ENCODE measurements at regions not wholly inside any gene's neighbourhood (a gene's known extent, or its start where the extent isn't known, plus 50 kb on each side); places are given as distances from the start of the nearest gene placed in this dataset.

- no peak for FAIRE-seq
Measured at GRCh38 chr20:24891546-24892393, 57.3 kb upstream of the CST7 start.

DNA sequence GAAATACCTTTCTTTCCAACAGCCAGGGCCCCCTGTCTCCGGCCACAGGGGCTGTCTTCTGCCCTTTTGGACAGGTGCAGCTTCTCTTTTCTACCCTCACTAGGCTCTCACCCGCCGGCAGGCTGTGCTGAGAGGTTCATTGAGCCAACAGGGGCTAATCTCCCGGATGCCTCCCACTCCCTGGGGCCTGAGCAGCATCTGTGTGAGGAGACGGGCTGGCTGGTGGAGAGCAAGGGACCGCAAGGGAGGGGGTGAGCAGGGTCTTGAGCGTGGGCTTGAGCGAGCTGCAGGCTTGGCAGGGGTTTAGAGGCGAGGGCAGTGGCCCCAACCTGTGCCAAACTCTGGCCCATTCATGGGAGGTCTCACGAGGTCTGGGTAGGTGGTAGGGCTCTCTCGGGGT is 56.5 kb upstream of the CST7 start:
- TF ChIP-seq, protein P1, sequence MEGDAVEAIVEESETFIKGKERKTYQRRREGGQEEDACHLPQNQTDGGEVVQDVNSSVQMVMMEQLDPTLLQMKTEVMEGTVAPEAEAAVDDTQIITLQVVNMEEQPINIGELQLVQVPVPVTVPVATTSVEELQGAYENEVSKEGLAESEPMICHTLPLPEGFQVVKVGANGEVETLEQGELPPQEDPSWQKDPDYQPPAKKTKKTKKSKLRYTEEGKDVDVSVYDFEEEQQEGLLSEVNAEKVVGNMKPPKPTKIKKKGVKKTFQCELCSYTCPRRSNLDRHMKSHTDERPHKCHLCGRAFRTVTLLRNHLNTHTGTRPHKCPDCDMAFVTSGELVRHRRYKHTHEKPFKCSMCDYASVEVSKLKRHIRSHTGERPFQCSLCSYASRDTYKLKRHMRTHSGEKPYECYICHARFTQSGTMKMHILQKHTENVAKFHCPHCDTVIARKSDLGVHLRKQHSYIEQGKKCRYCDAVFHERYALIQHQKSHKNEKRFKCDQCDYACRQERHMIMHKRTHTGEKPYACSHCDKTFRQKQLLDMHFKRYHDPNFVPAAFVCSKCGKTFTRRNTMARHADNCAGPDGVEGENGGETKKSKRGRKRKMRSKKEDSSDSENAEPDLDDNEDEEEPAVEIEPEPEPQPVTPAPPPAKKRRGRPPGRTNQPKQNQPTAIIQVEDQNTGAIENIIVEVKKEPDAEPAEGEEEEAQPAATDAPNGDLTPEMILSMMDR (IDR thresholded peaks at IDR 0.05; ENCODE audit: insufficient read depth, missing control alignments) = no peak
- FAIRE-seq (no peak), DNase-seq (ENCODE audit: insufficient read length, low spot score) (no peak)

More at GRCh38 chr20:24891546-24892393, 57.3 kb upstream of the CST7 start:
- DNase-seq (ENCODE audit: insufficient read length, low spot score) = peak; percentile 71
- TF ChIP-seq, protein P1 (IDR thresholded peaks at IDR 0.05; ENCODE audit: insufficient read depth, missing control alignments) = no peak

DNA sequence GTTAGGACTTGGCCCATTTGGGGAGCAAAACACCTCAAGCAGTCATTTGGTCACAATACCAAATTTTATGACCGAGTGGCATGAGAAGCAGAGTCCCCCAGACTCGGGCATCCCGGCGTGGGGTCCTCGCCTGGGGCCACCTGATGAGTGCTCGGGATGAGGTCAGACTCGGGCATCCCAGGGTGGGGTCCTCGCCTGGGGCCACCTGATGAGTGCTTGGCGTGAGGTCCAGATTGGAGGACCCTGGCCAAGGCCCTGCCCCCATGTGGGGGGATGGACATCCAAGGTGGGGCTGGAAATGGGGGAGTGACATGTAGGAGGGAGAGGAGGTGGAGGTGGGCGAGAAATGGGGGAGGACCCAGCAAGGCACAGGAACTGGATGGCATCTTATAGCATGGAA is 56.1 kb upstream of the CST7 start:
- FAIRE-seq = no peak
- TF ChIP-seq, protein P1 (IDR thresholded peaks at IDR 0.05; ENCODE audit: insufficient read depth, missing control alignments) = no peak
- no peak for DNase-seq (ENCODE audit: insufficient read length, low spot score)

DNA sequence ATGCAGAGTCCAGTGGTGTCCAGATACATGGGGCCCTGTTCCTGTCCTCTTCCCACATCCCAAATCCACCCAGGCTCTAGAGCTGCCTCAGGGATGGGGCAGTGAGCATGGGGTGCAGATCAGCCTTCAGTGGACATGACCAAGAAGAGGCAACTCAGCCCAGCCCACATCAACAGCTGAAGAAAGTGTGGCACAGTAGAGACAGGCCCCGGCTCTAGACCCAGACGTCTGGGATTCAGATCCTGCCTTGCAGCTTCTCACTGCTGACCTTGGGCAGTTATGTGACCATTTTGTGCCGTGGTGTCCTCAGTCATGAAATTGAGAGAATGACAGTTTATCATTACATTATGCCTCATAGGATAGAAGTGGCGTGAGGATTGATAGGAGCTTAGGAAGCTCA is 54.6 kb upstream of the CST7 start:
- FAIRE-seq = no peak
- no peak for DNase-seq (ENCODE audit: insufficient read length, low spot score)
- TF ChIP-seq, protein P1 (IDR thresholded peaks at IDR 0.05; ENCODE audit: insufficient read depth, missing control alignments) = no peak

GRCh38 chr20:24894967-24895366 is 54.1 kb upstream of the CST7 start:
- FAIRE-seq (no peak), DNase-seq (ENCODE audit: insufficient read length, low spot score) (no peak)
- TF ChIP-seq, protein P1 (IDR thresholded peaks at IDR 0.05; ENCODE audit: insufficient read depth, missing control alignments) = no peak

- TF ChIP-seq, protein P1 (IDR thresholded peaks at IDR 0.05; ENCODE audit: insufficient read depth, missing control alignments) = no peak
- FAIRE-seq = no peak
- no peak for DNase-seq (ENCODE audit: insufficient read length, low spot score)
Measured at GRCh38 chr20:24895431-24895830, 53.6 kb upstream of the CST7 start.

Data from D721Med (cell line).